Astrocyte of the spinal cord (primary cell): ENCODE measurements at regions not wholly inside any gene's neighbourhood (a gene's known extent, or its start where the extent isn't known, plus 50 kb on each side); places are given as distances from the start of the nearest gene placed in this dataset.

Source experiments
- DNase-seq: peaks from one replicate; pipeline ENCODE4 v3.0.0; 2011; ENCODE audit warnings: low read depth, low spot score
- H3K4me3 ChIP-seq: 2 replicates; pipeline ENCODE4 v1.5.1; 2011; ENCODE audit warnings: low read depth, mild to moderate bottlenecking, low read length, moderate library complexity
- in situ Hi-C: cut with HindIII; loops from 2 replicates; pipeline ENCODE4 v1.10.0; 2017; ENCODE audit warnings: low sequenced_read_pairs
- TF ChIP-seq, protein P1 (sequence below): IDR thresholded peaks from 2 replicates; pipeline ENCODE4 v1.5.1; 2012; ENCODE audit warnings: low read depth, mild to moderate bottlenecking, low read length, inconsistent platforms

DNA sequence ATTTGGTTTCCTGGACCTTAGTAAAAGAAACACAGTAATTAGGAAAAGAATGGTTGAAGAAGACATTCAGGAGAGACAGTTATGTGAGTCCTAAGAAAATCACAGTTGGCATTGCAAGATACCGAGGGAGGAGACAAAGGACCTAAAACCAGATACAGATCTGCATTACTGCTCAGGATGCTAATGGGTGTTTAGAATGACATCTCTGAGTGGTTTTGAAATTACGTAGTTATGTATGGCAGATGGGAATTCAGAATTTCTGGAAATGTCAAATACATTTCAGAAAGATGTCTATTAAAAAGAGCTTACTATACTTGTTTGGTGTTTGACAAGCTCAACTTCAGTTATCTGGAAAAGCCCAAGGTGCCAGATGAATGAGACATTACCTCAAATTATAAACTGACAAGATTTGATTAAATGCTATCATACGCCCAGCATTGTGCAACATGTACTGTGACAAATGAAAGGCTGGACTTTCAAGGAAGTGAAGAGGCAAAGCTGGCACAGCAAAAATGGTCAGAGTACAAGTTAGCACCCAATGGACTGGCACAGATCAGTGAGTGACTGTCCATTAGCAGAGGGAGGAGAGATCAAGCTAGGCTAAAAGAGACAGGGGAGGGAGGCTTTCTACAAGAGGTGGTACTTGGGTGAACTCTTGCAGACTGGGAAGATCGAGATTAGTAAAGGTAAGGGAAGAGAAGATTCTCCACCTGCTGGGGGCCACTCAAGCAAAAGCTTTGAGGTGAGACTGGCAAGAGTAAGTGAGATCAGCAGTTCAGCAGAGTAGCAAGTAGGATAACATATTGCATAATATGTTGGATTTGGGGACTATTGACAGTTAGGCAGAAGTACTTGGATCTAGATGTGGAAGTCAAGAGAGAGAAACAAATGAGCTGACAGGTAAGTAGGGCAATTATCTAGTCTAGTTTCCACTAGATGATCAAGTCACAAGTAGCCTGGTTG lies 168.9 kb downstream of the CYRIA start:
- TF ChIP-seq, protein P1, sequence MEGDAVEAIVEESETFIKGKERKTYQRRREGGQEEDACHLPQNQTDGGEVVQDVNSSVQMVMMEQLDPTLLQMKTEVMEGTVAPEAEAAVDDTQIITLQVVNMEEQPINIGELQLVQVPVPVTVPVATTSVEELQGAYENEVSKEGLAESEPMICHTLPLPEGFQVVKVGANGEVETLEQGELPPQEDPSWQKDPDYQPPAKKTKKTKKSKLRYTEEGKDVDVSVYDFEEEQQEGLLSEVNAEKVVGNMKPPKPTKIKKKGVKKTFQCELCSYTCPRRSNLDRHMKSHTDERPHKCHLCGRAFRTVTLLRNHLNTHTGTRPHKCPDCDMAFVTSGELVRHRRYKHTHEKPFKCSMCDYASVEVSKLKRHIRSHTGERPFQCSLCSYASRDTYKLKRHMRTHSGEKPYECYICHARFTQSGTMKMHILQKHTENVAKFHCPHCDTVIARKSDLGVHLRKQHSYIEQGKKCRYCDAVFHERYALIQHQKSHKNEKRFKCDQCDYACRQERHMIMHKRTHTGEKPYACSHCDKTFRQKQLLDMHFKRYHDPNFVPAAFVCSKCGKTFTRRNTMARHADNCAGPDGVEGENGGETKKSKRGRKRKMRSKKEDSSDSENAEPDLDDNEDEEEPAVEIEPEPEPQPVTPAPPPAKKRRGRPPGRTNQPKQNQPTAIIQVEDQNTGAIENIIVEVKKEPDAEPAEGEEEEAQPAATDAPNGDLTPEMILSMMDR: no peak

DNA sequence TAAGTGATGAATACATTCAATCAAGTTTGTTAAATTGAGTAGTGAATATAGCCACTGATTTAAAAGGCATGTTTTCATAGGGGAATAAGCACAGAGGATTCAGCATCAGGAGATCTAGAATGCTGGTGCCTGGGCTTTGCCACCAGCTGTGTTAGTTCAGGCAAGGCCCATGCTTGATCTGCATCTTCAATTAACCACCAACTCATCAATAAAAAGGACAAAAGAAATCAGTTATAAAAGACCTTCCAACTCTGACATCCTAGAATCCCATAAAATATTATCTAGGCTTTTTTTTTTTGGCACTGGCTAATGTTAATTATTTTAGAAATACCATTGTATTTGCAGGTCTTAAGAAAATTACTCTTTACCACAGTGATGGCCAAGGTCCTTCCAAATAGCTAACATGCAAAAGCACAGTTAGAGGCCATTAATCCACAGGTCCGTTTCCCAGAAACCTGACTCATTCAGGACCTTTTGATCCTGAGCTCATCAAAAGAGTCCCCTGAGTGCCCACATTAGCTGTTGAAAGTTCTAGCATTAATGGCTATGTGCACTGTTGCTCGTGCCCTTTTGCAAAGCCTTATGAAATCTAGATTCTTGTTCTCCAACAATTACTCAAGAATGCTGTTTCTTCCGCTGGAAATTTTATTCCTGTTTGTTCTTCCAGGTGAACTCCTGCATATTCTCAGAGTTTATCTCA lies 170.0 kb downstream of the CYRIA start:
- H3K4me3 ChIP-seq: no peak overlapping the region
- in situ Hi-C loops: no loop called here
- DNase-seq: no peak
- TF ChIP-seq, protein P1: no peak

More for the DNA sequence above, 168.9 kb downstream of the CYRIA start:
- in situ Hi-C loops: no loop called here
- DNase-seq: no peak
- no peak overlapping the region for H3K4me3 ChIP-seq

DNA sequence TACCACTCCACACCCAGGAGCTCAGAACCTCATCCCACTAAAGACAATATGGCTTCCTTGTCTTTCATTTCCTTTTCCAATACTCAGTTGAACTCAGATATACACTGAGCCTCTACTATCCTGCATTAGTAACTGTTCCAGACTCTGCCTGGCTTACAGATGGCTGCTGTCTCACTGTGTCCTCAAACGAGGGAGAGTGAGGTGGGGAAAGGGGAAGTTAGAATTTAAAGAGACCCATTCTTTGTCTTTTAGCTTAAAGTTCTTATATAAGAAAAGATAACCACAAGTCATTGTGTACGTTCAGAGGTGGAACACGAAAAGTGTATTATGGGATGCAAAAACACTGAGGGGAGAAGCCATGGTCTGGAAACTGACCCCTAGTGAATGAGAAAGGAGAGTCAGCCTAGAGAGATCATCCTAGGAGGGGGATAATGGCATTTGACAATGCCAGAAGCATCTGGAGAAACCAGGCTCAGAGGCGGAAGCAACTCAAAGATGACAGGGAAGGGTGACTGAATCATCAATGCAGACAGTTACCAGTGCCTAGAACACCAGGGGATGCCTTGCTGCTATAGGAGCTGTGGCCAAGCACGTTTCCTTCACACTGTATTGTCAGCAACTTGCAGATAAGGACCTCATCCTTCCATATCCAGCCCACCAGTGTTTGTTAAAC lies 170.7 kb downstream of the CYRIA start:
- DNase-seq: no peak
- H3K4me3 ChIP-seq: no peak overlapping the region
- TF ChIP-seq, protein P1: no peak
- in situ Hi-C loops: no loop called here

- no peak for DNase-seq
- H3K4me3 ChIP-seq: no peak overlapping the region
- TF ChIP-seq, protein P1: no peak
- in situ Hi-C loops: no loop called here
Observed at GRCh38 chr2:16493788-16494187, 171.8 kb downstream of the CYRIA start.

- H3K4me3 ChIP-seq: no peak overlapping the region
- TF ChIP-seq, protein P1: no peak
- peak; percentile 9 for DNase-seq
- in situ Hi-C loops: no loop called here
Observed at GRCh38 chr2:16487686-16488085, 177.9 kb downstream of the CYRIA start.

DNA sequence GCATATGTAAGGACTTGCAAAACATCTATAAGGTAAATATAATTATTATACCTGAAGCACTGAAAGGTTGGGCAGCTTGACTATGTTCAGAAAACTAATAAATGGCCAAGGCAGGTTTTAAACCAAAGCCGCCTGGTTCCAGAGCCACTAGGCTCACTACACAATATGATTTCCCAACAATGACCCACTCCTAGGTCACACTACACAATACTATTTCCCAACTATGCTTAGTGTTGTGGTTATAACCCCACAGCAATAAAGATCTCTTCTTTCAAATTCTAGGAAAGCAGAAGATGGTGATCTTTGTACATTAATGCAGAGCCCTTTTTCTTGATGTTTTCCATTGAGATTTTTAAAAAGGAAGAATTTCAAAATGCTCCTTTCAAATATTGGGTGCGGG lies 180.4 kb downstream of the CYRIA start:
- in situ Hi-C loops: no loop called here
- no peak for DNase-seq

More for the DNA sequence above, 180.4 kb downstream of the CYRIA start:
- TF ChIP-seq, protein P1: no peak
- no peak overlapping the region for H3K4me3 ChIP-seq
